Spleen (tissue), 11 donors: ENCODE measurements at regions not wholly inside any gene's neighbourhood (a gene's known extent, or its start where the extent isn't known, plus 50 kb on each side); places are given as distances from the start of the nearest gene placed in this dataset.

Experiments used
- DNase-seq: peaks from one replicate; pipeline ENCODE4 v3.0.0-alpha.2; 2020
- H3K27ac ChIP-seq, 8 donors: fragments of 200-600 bp; sonication (generic) in 7 of 8; 1 replicate in 4 of 8; 2 replicates in 4 of 8; pipeline versions ENCODE4 v1.5.0 to v1.8.0; 2016 to 2021; ENCODE audit warnings: inconsistent platforms in 4 of 8, mild to moderate bottlenecking in 4 of 8, moderate library complexity in 1 of 8
- H3K27me3 ChIP-seq, 7 donors: fragments of 200-600 bp; sonication (generic) in 6 of 7; replicated peaks in 1 of 7; 1 replicate in 4 of 7; 2 replicates in 3 of 7; pipeline versions ENCODE4 v1.5.0 to v1.8.0; 2016 to 2021; ENCODE audit warnings: inconsistent platforms in 3 of 7, mild to moderate bottlenecking in 1 of 7
- H3K36me3 ChIP-seq, 6 donors: fragments of 200-600 bp; sonication (generic) in 5 of 6; 1 replicate in 4 of 6; 2 replicates in 2 of 6; pipeline versions ENCODE4 v1.5.0 to v1.8.0; 2016 to 2021; ENCODE audit warnings: inconsistent platforms in 2 of 6
- H3K4me1 ChIP-seq, 6 donors: fragments of 200-600 bp; sonication (generic) in 5 of 6; 1 replicate in 3 of 6; 2 replicates in 3 of 6; pipeline versions ENCODE4 v1.5.0 to v1.8.0; 2016 to 2021; ENCODE audit warnings: inconsistent platforms in 3 of 6
- H3K4me3 ChIP-seq, 8 donors: fragments of 200-600 bp; sonication (generic) in 7 of 8; 1 replicate in 4 of 8; 2 replicates in 4 of 8; pipeline versions ENCODE4 v1.5.0 to v1.8.0; 2016 to 2021; ENCODE audit warnings: inconsistent platforms in 4 of 8, mild to moderate bottlenecking in 4 of 8, moderate library complexity in 2 of 8
- H3K9me3 ChIP-seq, 8 donors: fragments of 200-600 bp; sonication (generic) in 7 of 8; 1 replicate in 4 of 8; 2 replicates in 4 of 8; pipeline versions ENCODE4 v1.5.0 to v1.8.0; 2016 to 2021; ENCODE audit warnings: inconsistent platforms in 4 of 8
- CTCF ChIP-seq, 11 experiments: fragments of 200-600 bp in 7 of 11; fragments of 450-650 bp in 4 of 11; sonication (generic) in 4 of 11; IDR thresholded peaks in 8 of 11; conservative IDR thresholded peaks in 3 of 11; 1 replicate in 7 of 11; 2 replicates in 4 of 11; pipeline versions ENCODE4 v1.4.0 to v1.8.0; 2016 to 2021; ENCODE audit warnings: antibody characterized with exemption in 11 of 11, inconsistent platforms in 4 of 11, mild to moderate bottlenecking in 1 of 11
- POLR2A ChIP-seq, 3 donors: fragments of 450-650 bp; IDR thresholded peaks; one replicate each; pipeline ENCODE4 v1.5.1; 2017; ENCODE audit warnings: antibody characterized with exemption in 3 of 3, mild to moderate bottlenecking in 1 of 3
- POLR2AphosphoS5 ChIP-seq, 3 donors: sonication (generic); formaldehyde crosslinking; IDR thresholded peaks; one replicate each; pipeline ENCODE4 v1.5.1; 2017; ENCODE audit warnings: antibody characterized with exemption in 3 of 3
- WGBS, 5 donors: extraction: QIAGEN DNeasy Blood & Tissue Kit in 3 of 5; methylation state at CpG; one replicate each; pipeline versions ENCODE4 v1.1.5 to v1.1.7; 2013 to 2018; 5-methylcytosine and 5-hydroxymethylcytosine counted together
- intact Hi-C: fragments of 100-400 bp; cut with DNase I; formaldehyde crosslinking; loops from one replicate; pipeline ENCODE4 v1.15.0; 2023; ENCODE audit warnings: low total_unique reads
- donor health status: healthy with polysubstance abuse.
- donor health status: DM: no; HTN: no; CAD: no; lungs with moderate emphysema.
- donor health status: DM: no; HTN: no; CAD: no.
- donor health status: Bipolar disorder and iron deficiency.
- donor health status: healthy.
- donor health status: DM: no; HTN: no; CAD: no.
- donor health status: DM: yes; HTN: yes; CAD: no.

DNA sequence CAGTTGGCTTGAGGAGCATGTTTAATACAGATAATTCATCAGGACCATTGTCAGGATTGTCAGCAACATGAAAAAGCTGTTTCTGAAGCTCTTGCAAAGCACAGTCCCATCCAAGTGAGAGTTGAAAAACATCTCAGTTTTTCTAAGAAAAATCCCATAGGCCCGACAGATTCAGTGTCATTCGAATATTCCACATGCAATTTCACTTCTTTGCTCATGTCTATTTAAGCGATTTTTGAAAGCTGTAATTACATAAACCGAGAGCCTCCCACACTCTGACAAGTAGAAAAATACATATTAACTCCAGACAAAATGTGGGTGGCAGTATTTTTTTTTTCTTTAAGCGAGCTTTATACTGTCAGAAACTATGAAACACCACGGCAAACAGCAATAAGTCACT is 134.7 kb upstream of the GALNT5 start:
- Histone ChIP-seq H3K4me1 (no peaks in the 10 kb centered on the region), H3K4me3 (no peak overlapping the region), H3K27me3 (peaks cover 0 to 10% (median 0%) of the 10 kb centered on the region in 7 donors), H3K9me3 (peaks cover 0 to 10% (median 0%) of the 10 kb centered on the region in 8 donors), H3K27ac (no peak overlapping the region), H3K36me3 (no peaks in the 10 kb centered on the region)
- DNase-seq, result no peak
- TF ChIP-seq CTCF (IDR thresholded peaks at IDR 0.05 in 8 of 11, conservative IDR thresholded peaks at IDR 0.05 in 3 of 11) (no peak), POLR2AphosphoS5 (IDR thresholded peaks at IDR 0.05) (no peak), POLR2A (IDR thresholded peaks at IDR 0.05) (no peak)
- 71 to 79% (median 78%) methylated on average over 6 of the region's 6 CpGs for WGBS, 5 donors
- intact Hi-C loops, result no loop called here

- no peak overlapping the region for H3K27ac ChIP-seq
- 30 to 34% (median 33%) methylated on average over 2 of the region's 2 CpGs for WGBS, 5 donors
- H3K9me3 ChIP-seq, result no peaks in the 10 kb centered on the region
- peaks cover 0 to 10% (median 0%) of the 10 kb centered on the region in 7 donors for H3K27me3 ChIP-seq
- no peaks in the 10 kb centered on the region for H3K36me3 ChIP-seq
- H3K4me3 ChIP-seq, result no peak overlapping the region
- DNase-seq, result no peak
- TF ChIP-seq CTCF (IDR thresholded peaks at IDR 0.05 in 8 of 11, conservative IDR thresholded peaks at IDR 0.05 in 3 of 11), result no peak
- TF ChIP-seq POLR2AphosphoS5 (IDR thresholded peaks at IDR 0.05), result no peak
- TF ChIP-seq POLR2A (IDR thresholded peaks at IDR 0.05), result no peak
- intact Hi-C loops, result no loop called here
- no peaks in the 10 kb centered on the region for H3K4me1 ChIP-seq
These were observed 132.8 kb upstream of the GALNT5 start for GRCh38 chr2:157124731-157125130.

GRCh38 chr2:157125685-157126084 is 131.8 kb upstream of the GALNT5 start:
- Histone ChIP-seq H3K9me3 (no peaks in the 10 kb centered on the region), H3K27ac (no peak overlapping the region), H3K36me3 (no peaks in the 10 kb centered on the region), H3K4me1 (no peaks in the 10 kb centered on the region), H3K4me3 (no peak overlapping the region), H3K27me3 (peaks cover 0 to 10% (median 0%) of the 10 kb centered on the region in 7 donors)
- 65 to 92% (median 84%) methylated on average over 1 of the region's 1 CpG for WGBS, 5 donors
- TF ChIP-seq POLR2A (IDR thresholded peaks at IDR 0.05), result no peak
- no peak for DNase-seq
- intact Hi-C loops, result no loop called here

DNA sequence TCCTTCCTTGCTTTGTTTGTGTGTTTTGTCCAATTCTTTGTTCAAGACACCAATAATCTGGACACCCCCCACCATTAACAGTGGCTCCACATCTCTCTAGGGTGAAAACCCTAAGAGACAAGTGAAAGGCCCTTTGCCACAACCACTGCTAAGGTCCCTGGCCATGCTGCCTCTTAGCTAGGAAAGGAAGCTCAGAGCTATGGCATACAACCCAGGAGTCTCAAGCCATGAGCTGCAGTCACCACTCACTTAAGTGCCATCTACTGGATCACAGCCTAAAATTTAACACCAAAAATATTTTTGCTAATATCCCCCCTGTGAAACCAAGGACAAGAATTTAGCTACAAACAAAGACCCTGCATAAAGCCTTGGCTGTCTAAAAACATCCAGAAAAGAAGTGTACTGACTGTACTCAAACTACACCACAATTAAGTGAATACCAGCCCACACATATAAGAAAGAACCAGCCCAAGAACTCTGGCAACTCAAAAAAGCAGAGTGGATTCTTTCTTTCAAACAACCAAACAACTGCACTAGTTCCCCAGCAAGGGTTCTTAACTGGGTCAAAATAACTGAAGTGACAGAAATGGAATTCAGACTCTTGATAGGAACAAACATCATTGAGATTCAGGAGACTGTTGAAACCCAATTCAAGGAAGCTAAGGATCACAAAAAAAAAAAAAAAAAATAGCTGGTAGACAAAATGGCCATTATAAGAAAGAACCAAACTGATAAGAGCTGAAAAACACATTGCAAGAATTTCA is 130.1 kb upstream of the GALNT5 start:
- no peaks in the 10 kb centered on the region for H3K4me1 ChIP-seq
- H3K27ac ChIP-seq, result no peak overlapping the region
- H3K4me3 ChIP-seq, result no peak overlapping the region
- H3K9me3 ChIP-seq, result no peaks in the 10 kb centered on the region
- no peaks in the 10 kb centered on the region for H3K36me3 ChIP-seq
- intact Hi-C loops, result no loop called here
- TF ChIP-seq POLR2AphosphoS5 (IDR thresholded peaks at IDR 0.05), result no peak
- DNase-seq, result no peak
- H3K27me3 ChIP-seq, result peaks cover 0 to 10% (median 0%) of the 10 kb centered on the region in 7 donors

GRCh38 chr2:157143901-157144300 is 113.6 kb upstream of the GALNT5 start:
- DNase-seq, result peak; percentile 50
- TF ChIP-seq POLR2AphosphoS5 (IDR thresholded peaks at IDR 0.05) (no peak), CTCF (IDR thresholded peaks at IDR 0.05 in 8 of 11, conservative IDR thresholded peaks at IDR 0.05 in 3 of 11) (no peak), POLR2A (IDR thresholded peaks at IDR 0.05) (no peak)
- no peak overlapping the region for H3K27ac ChIP-seq
- H3K9me3 ChIP-seq, result no peaks in the 10 kb centered on the region
- H3K4me1 ChIP-seq, result no peaks in the 10 kb centered on the region
- H3K27me3 ChIP-seq, result no peaks in the 10 kb centered on the region
- intact Hi-C loops, result no loop called here
- H3K4me3 ChIP-seq, result no peak overlapping the region
- WGBS, 5 donors, result 86 to 100% (median 91%) methylated on average over 2 to 4 of the region's 4 CpGs
- no peaks in the 10 kb centered on the region for H3K36me3 ChIP-seq
